Amygdala (tissue), 56 donors: ENCODE measurements at regions not wholly inside any gene's neighbourhood (a gene's known extent, or its start where the extent isn't known, plus 50 kb on each side); places are given as distances from the start of the nearest gene placed in this dataset.

Experiments used
- DNase-seq, 56 donors: peaks; one replicate each; lab custom pipeline; 2025; lab: John Stamatoyannopoulos, UW

- DNase-seq: no peak
Measured at GRCh38 chr12:78746001-78746400, 118.6 kb upstream of the SYT1 start.

GRCh38 chr12:78753058-78753457, 111.5 kb upstream of the SYT1 start:
- DNase-seq: no peak

GRCh38 chr12:78756936-78757335, 107.6 kb upstream of the SYT1 start:
- DNase-seq: no peak

GRCh38 chr12:78759367-78759766, 105.2 kb upstream of the SYT1 start:
- no peak for DNase-seq

- DNase-seq: no peak
Measured at GRCh38 chr12:78760906-78761305, 103.7 kb upstream of the SYT1 start.

GRCh38 chr12:78764913-78765312, 99.7 kb upstream of the SYT1 start:
- no peak for DNase-seq

GRCh38 chr12:78767264-78767981, 97.2 kb upstream of the SYT1 start:
- DNase-seq: no peak

GRCh38 chr12:78778339-78778738, 86.2 kb upstream of the SYT1 start:
- no peak for DNase-seq

GRCh38 chr12:78787576-78787975, 77.0 kb upstream of the SYT1 start:
- DNase-seq: no peak

- DNase-seq: no peak
Measured at GRCh38 chr12:78790148-78790547, 74.4 kb upstream of the SYT1 start.

- DNase-seq: no peak
Measured at GRCh38 chr12:78792052-78792698, 72.4 kb upstream of the SYT1 start.

GRCh38 chr12:78793491-78793890, 71.1 kb upstream of the SYT1 start:
- no peak for DNase-seq

- DNase-seq: no peak
Measured at GRCh38 chr12:78793982-78794381, 70.6 kb upstream of the SYT1 start.

GRCh38 chr12:78795934-78796445, 68.6 kb upstream of the SYT1 start:
- no peak for DNase-seq

GRCh38 chr12:78797196-78797931, 67.2 kb upstream of the SYT1 start:
- DNase-seq: no peak

GRCh38 chr12:78799649-78800048, 64.9 kb upstream of the SYT1 start:
- peak in 2 of 56 donors; percentile 6 to 8 for DNase-seq

GRCh38 chr12:78802593-78802992, 62.0 kb upstream of the SYT1 start:
- DNase-seq: no peak

GRCh38 chr12:78804262-78804661, 60.3 kb upstream of the SYT1 start:
- no peak for DNase-seq
